ENCODE measurements at regions not wholly inside any gene's neighbourhood (a gene's known extent, or its start where the extent isn't known, plus 50 kb on each side); places are given as distances from the start of the nearest gene placed in this dataset.
"Not testable (repeated sequence)": the region's sequence is repeated elsewhere in the genome, so short reads cannot be mapped to it uniquely, and the experiment has no call there.

DNA sequence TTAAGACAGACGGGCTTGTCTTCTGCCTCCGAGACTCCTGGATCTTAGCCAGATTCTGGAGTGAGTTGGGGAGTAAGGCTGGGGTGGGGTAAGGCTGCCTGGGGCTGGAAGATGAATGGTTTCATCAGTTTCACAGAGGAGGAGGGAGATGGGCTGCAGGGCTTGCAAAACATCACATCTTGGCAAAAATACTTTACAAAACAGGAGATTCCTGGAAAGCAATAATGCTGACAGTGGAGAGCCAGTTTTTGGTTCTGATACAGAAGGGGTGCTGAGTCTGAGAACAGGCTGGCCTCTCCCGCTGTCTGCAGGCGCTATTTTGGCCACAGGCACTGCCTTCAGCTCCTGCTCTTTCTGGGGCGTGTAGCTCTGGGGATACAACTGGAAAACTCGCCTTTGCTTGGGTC is 83.4 kb upstream of the KCNE2 start:
- DNase-seq (ENCODE audit: low read depth): no peak
- H3K4me3 ChIP-seq (ENCODE audit: low read depth, low read length): no peak overlapping the region
- TF ChIP-seq CTCF (conservative IDR thresholded peaks at IDR 0.05; ENCODE audit: low read depth, low read length): no peak

GRCh38 chr21:34280959-34281358 is 82.8 kb upstream of the KCNE2 start:
- no peak overlapping the region for H3K4me3 ChIP-seq (ENCODE audit: low read depth, low read length)
- no peak for DNase-seq (ENCODE audit: low read depth)
- TF ChIP-seq CTCF (conservative IDR thresholded peaks at IDR 0.05; ENCODE audit: low read depth, low read length): no peak

DNA sequence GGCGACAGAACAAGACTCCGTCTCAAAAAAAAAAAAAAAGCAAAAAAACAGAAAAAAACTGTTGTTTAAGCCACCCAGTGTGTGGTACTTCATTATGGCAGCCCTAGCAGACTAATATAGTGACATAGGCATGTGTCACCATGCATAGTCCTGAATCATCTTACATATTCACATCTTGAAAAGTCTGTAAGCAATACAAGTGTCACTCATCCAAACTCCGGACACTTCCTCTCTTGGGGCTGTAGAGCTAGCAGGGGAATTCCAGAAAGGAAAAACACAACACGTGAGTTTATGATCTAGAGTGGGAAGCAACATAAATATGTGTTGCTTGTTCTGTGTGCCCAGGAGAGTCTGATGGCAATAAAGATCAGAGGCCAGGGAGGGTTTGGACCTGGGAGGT is 81.6 kb upstream of the KCNE2 start:
- H3K4me3 ChIP-seq (ENCODE audit: low read depth, low read length): no peak overlapping the region
- no peak for TF ChIP-seq CTCF (conservative IDR thresholded peaks at IDR 0.05; ENCODE audit: low read depth, low read length)
- DNase-seq (ENCODE audit: low read depth): no peak

DNA sequence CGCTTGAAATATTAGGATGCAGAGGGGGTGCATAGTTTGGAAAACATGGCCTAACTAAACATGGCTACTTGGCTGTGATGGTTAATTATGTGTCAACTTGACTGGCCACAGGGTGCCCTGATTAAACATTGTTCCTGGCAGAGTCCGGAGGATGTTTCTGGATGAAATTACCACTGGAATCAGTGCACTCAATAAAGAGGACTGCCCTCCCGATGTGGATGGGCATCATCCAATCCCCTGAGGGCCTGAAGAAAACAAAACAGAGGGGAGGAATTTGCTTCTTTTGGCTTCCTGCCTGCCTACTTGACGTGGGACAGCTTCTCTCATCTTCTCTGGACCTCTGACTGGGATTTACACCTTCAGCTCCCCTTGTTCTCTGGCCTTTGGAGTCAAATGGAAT is 79.1 kb upstream of the KCNE2 start:
- no peak for TF ChIP-seq CTCF (conservative IDR thresholded peaks at IDR 0.05; ENCODE audit: low read depth, low read length)
- no peak for DNase-seq (ENCODE audit: low read depth)
- no peak overlapping the region for H3K4me3 ChIP-seq (ENCODE audit: low read depth, low read length)

DNA sequence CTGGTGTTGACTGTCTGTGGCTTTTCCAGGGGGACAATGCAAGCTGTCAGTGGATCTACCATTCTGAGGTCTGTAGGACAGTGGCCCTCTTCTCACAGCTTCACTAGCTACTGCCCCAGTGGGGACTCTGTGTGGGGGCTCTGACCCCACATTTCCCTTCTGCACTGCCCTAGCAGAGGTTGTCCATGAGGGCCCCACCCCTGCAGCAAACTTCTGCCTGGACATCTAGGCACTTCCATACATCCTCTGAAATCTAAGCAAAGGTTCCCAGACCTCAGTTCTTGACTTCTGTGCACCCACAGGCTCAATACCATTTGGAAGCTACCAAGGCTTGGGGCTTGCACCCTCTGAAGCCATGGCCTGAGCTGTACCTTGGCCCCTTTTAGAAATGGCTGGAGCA is 75.8 kb upstream of the KCNE2 start:
- not testable (repeated sequence) for DNase-seq (ENCODE audit: low read depth); H3K4me3 ChIP-seq (ENCODE audit: low read depth, low read length)

DNA sequence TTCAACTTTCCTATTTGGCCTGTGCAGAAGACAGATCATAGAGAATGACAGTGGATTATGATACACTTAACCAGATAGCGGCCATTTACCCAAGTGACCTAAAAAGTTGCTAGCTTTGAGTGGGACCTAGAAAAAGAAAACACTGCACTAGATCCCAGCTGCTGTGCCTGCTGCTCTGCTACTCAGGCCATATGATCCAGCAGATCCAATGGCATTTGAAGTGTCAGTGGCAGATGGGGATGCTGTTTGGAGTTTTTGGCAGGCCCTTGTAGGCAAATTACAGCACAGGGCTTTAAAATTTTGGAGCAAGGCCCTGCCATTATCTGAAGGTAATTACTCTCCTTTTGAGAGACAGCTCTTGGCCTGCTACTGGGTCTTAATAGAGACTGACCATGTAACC is 74.0 kb upstream of the KCNE2 start:
- no peak for TF ChIP-seq CTCF (conservative IDR thresholded peaks at IDR 0.05; ENCODE audit: low read depth, low read length)
- no peak for DNase-seq (ENCODE audit: low read depth)

GRCh38 chr21:34296878-34297277 is 66.9 kb upstream of the KCNE2 start:
- no peak for TF ChIP-seq CTCF (conservative IDR thresholded peaks at IDR 0.05; ENCODE audit: low read depth, low read length)
- no peak for DNase-seq (ENCODE audit: low read depth)
- no peak overlapping the region for H3K4me3 ChIP-seq (ENCODE audit: low read depth, low read length)

More for the DNA sequence above, 74.0 kb upstream of the KCNE2 start:
- H3K4me3 ChIP-seq (ENCODE audit: low read depth, low read length): no peak overlapping the region
